IMR-90 (cell line): ENCODE measurements at regions not wholly inside any gene's neighbourhood (a gene's known extent, or its start where the extent isn't known, plus 50 kb on each side); places are given as distances from the start of the nearest gene placed in this dataset.
A peak's percentile ranks its signal among the peaks of the same experiment; 100 is the strongest.

Source experiments
- ATAC-seq: fragments of 200-7000 bp; cut with Tn5 transposase; 2 replicates; pipeline ENCODE4 v1.9.1; 2020; ENCODE audit warnings: low read depth, mild to moderate bottlenecking, moderate library complexity
- BruUV-seq: library from RNA; stranded (reverse); fragments of 400-500 nt; replicated peaks from 2 replicates; lab custom pipeline; 2021; lab: Mats Ljungman, UMichigan
- CTCF ChIA-PET: fragments of 300-600 bp; formaldehyde crosslinking; extraction: SDS; loops from one replicate; lab custom pipeline; 2021; ENCODE audit warnings: antibody characterized with exemption; lab: Yijun Ruan, JAX
- POLR2A ChIA-PET: fragments of 300-600 bp; sonication (Branson Sonifier 250); formaldehyde crosslinking; loops from one replicate; lab custom pipeline; 2022; ENCODE audit warnings: antibody characterized with exemption; ENCODE audit not compliant: unreplicated experiment; lab: Charles Lee
- DNase-seq: peaks from one replicate; pipeline ENCODE4 v3.0.0; 2013
- H2AFZ ChIP-seq: replicated peaks from 2 replicates; pipeline ENCODE3; 2013; ENCODE audit warnings: low read length, mild to moderate bottlenecking; ENCODE audit not compliant: poor library complexity
- H2AK5ac ChIP-seq: 2 replicates; pipeline ENCODE4 v1.6.1; 2013; ENCODE audit warnings: low read depth, low read length, inconsistent platforms
- H2AK9ac ChIP-seq: replicated peaks from 2 replicates; pipeline ENCODE3; 2013; ENCODE audit warnings: mild to moderate bottlenecking, low read depth, low read length, moderate library complexity; ENCODE audit not compliant: poor library complexity
- H2BK120ac ChIP-seq: 2 replicates; pipeline ENCODE4 v1.6.1; 2013; ENCODE audit warnings: low read depth, low read length, inconsistent platforms
- H2BK15ac ChIP-seq: 3 replicates; pipeline ENCODE4 v1.6.1; 2013; ENCODE audit warnings: low read depth, low read length, inconsistent platforms
- H2BK20ac ChIP-seq: 2 replicates; pipeline ENCODE4 v1.6.1; 2013; ENCODE audit warnings: low read depth, mild to moderate bottlenecking, inconsistent platforms, low read length, moderate library complexity
- H2BK5ac ChIP-seq: 2 replicates; pipeline ENCODE4 v1.6.1; 2013; ENCODE audit warnings: mild to moderate bottlenecking, low read depth, low read length, inconsistent platforms; ENCODE audit not compliant: poor library complexity, severe bottlenecking
- H3K14ac ChIP-seq: replicated peaks from 2 replicates; pipeline ENCODE4 v1.6.1; 2013; ENCODE audit warnings: low read depth, low read length, inconsistent platforms
- H3K18ac ChIP-seq: 2 replicates; pipeline ENCODE4 v1.6.1; 2013; ENCODE audit warnings: low read depth, low read length, control low read depth
- H3K23ac ChIP-seq: 2 replicates; pipeline ENCODE4 v1.6.1; 2013; ENCODE audit warnings: low read depth, low read length, inconsistent platforms
- H3K27ac ChIP-seq: 2 replicates; pipeline ENCODE4 v1.5.1; 2013; ENCODE audit warnings: mild to moderate bottlenecking, control low read depth, low read length; ENCODE audit not compliant: insufficient read depth
- H3K27me3 ChIP-seq: 2 replicates; pipeline ENCODE4 v1.6.1; 2013; ENCODE audit warnings: low read length; ENCODE audit not compliant: control insufficient read depth, insufficient read depth
- H3K36me3 ChIP-seq: 2 replicates; pipeline ENCODE4 v1.6.1; 2013; ENCODE audit warnings: low read length, mixed read lengths; ENCODE audit not compliant: control insufficient read depth, insufficient read depth
- H3K4ac ChIP-seq: 2 replicates; pipeline ENCODE4 v1.6.1; 2013; ENCODE audit warnings: low read depth, low read length, inconsistent platforms
- H3K4me1 ChIP-seq: 2 replicates; pipeline ENCODE4 v1.6.1; 2013; ENCODE audit warnings: low read length, mixed read lengths; ENCODE audit not compliant: control insufficient read depth, insufficient read depth
- H3K4me2 ChIP-seq: 2 replicates; pipeline ENCODE4 v1.6.1; 2013; ENCODE audit warnings: low read depth, mild to moderate bottlenecking, control low read depth, low read length, moderate library complexity
- H3K4me3 ChIP-seq: 2 replicates; pipeline ENCODE4 v1.5.1; 2013; ENCODE audit warnings: low read depth, mild to moderate bottlenecking, control low read depth, low read length, moderate library complexity; ENCODE audit not compliant: insufficient read depth
- H3K56ac ChIP-seq: 2 replicates; pipeline ENCODE4 v1.6.1; 2013; ENCODE audit warnings: low read length, inconsistent platforms; ENCODE audit not compliant: insufficient read depth; ENCODE audit errors: extremely low read depth
- H3K79me1 ChIP-seq, 2 experiments: 2 replicates each; pipeline ENCODE4 v1.6.1; 2013; ENCODE audit warnings: low read length in 2 of 2, inconsistent platforms in 1 of 2, low read depth in 1 of 2
- H3K9ac ChIP-seq: 2 replicates; pipeline ENCODE4 v1.6.1; 2013; ENCODE audit warnings: low read depth, low read length, control low read depth
- H3K9me1 ChIP-seq: 2 replicates; pipeline ENCODE4 v1.6.1; 2013; ENCODE audit warnings: low read length, inconsistent platforms; ENCODE audit not compliant: insufficient read depth
- H3K9me3 ChIP-seq: 2 replicates; pipeline ENCODE4 v1.6.1; 2013; ENCODE audit warnings: low read length; ENCODE audit not compliant: control insufficient read depth, insufficient read depth
- H4K20me1 ChIP-seq: 2 replicates; pipeline ENCODE4 v1.6.1; 2013; ENCODE audit warnings: low read length, inconsistent platforms; ENCODE audit not compliant: insufficient read depth
- H4K5ac ChIP-seq: 2 replicates; pipeline ENCODE4 v1.6.1; 2013; ENCODE audit warnings: mild to moderate bottlenecking, low read depth, low read length, control low read depth
- H4K8ac ChIP-seq, 2 experiments: 2 replicates each; pipeline ENCODE4 v1.6.1; 2013; ENCODE audit warnings: low read depth in 2 of 2, low read length in 2 of 2, control low read depth in 1 of 2, inconsistent platforms in 1 of 2
- H4K91ac ChIP-seq: 2 replicates; pipeline ENCODE4 v1.6.1; 2013; ENCODE audit warnings: low read depth, low read length, inconsistent platforms; ENCODE audit not compliant: insufficient read depth
- NFE2L2 ChIP-seq: fragments of 150-350 bp; IDR thresholded peaks from 2 replicates; pipeline ENCODE4 v1.6.1; 2016; ENCODE audit warnings: low read depth, mild to moderate bottlenecking, low read length
- RCOR1 ChIP-seq: IDR thresholded peaks from 2 replicates; pipeline ENCODE4 v1.6.1; 2012; ENCODE audit warnings: mild to moderate bottlenecking, low read length, improper control_type of control experiment; ENCODE audit not compliant: insufficient replicate concordance
- WGBS, 2 experiments: methylation state at CpG; one replicate each; pipeline versions ENCODE4 v1.1.5 to v1.1.7; 2013; ENCODE audit warnings: missing lambda C conversion rate in 2 of 2; ENCODE audit not compliant: insufficient read length in 1 of 2; ENCODE audit errors: extremely low coverage in 2 of 2; 5-methylcytosine and 5-hydroxymethylcytosine counted together
- dilution Hi-C: fragments of 300-500 bp; cut with HindIII; formaldehyde crosslinking; loops from one replicate; pipeline ENCODE4 v1.14.3; 2018; ENCODE audit warnings: low sequenced_read_pairs; ENCODE audit not compliant: unreplicated experiment
- in situ Hi-C: fragments of 300-500 bp; cut with MboI; formaldehyde crosslinking; loops from 3 replicates; pipeline ENCODE4 v1.14.3; 2019; ENCODE audit warnings: low sequenced_read_pairs, inconsistent platforms, mixed read lengths
- intact Hi-C: fragments of 100-400 bp; cut with micrococcal nuclease; formaldehyde crosslinking; loops from 2 replicates; pipeline ENCODE4 v1.10.0; 2022

- Histone ChIP-seq H3K14ac (no peak overlapping the region), H3K4me1 (no peaks in the 10 kb centered on the region), H4K5ac (no peak overlapping the region), H3K18ac (no peak overlapping the region), H2BK15ac (no peak overlapping the region), H3K23ac (no peak overlapping the region), H2BK20ac (no peak overlapping the region), H3K4me2 (no peak overlapping the region), H4K20me1 (no peaks in the 10 kb centered on the region), H3K56ac (no peak overlapping the region), H3K9me1 (no peaks in the 10 kb centered on the region), H2BK120ac (no peak overlapping the region), H4K8ac (no peak overlapping the region), H3K9ac (no peak overlapping the region), H3K36me3 (no peaks in the 10 kb centered on the region), H3K4ac (no peak overlapping the region), H3K4me3 (no peak overlapping the region), H4K91ac (no peak overlapping the region), H3K9me3 (peaks cover 5% of the 10 kb centered on the region), H2AK5ac (no peak overlapping the region), H3K79me1 (no peaks in the 10 kb centered on the region), H2AK9ac (no peak overlapping the region), H2AFZ (no peak overlapping the region), H3K27me3 (no peaks in the 10 kb centered on the region), H2BK5ac (no peak overlapping the region), H3K27ac (no peak overlapping the region)
- intact Hi-C loops: no loop called here
- no TSS peak for BruUV-seq
- ChIA-PET POLR2A (no interaction called here), CTCF (no interaction called here)
- in situ Hi-C loops: no loop called here
- dilution Hi-C loops: no loop called here
- ATAC-seq (no peak), DNase-seq (no peak)
- TF ChIP-seq RCOR1 (no peak), NFE2L2 (peak; percentile 37; the same call in 1 of the 2 replicates)
- WGBS, 2 experiments: no CpG with 5 or more reads among the region's 5 CpGs
Measured at GRCh38 chr6:8334113-8334512, 101.2 kb downstream of the SLC35B3 start.
